ENCODE measurements at regions not wholly inside any gene's neighbourhood (a gene's known extent, or its start where the extent isn't known, plus 50 kb on each side); places are given as distances from the start of the nearest gene placed in this dataset.

- no peak for DNase-seq (ENCODE audit: insufficient read length, low spot score)
- no peak for TF ChIP-seq CTCF (IDR thresholded peaks at IDR 0.05; ENCODE audit: insufficient read depth, missing control alignments)
- FAIRE-seq = no peak
These were observed 82.3 kb upstream of the NYAP2 start for GRCh38 chr2:225317186-225317585.

DNA sequence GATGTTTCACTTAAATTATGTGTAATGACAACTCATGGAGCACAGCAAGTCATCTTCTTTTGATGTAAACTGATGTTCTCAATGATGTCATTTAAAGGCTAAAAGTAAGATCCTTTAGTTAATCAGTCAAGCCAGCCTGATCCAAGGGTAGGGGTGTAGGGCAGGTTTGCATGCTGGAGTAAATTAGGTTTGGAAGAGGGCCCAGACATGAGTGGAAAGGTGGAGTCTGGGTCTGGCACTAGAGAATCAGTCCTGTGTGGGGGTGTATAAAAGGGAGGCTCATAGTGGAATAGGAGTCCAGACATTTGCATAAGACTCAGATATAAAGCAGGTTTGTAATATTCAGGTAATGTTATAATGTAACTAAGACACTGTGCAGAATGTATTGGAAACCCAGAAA lies 88.8 kb upstream of the NYAP2 start:
- no peak for TF ChIP-seq CTCF (IDR thresholded peaks at IDR 0.05; ENCODE audit: insufficient read depth, missing control alignments)
- no peak for FAIRE-seq
- DNase-seq (ENCODE audit: insufficient read length, low spot score) = no peak

- TF ChIP-seq CTCF (IDR thresholded peaks at IDR 0.05; ENCODE audit: insufficient read depth, missing control alignments) = no peak
- DNase-seq (ENCODE audit: insufficient read length, low spot score) (no peak), FAIRE-seq (no peak)
These were observed 90.0 kb upstream of the NYAP2 start for GRCh38 chr2:225309516-225309915.

GRCh38 chr2:225296951-225297350 lies 102.6 kb upstream of the NYAP2 start:
- TF ChIP-seq CTCF (IDR thresholded peaks at IDR 0.05; ENCODE audit: insufficient read depth, missing control alignments) = no peak
- DNase-seq (ENCODE audit: insufficient read length, low spot score) (no peak), FAIRE-seq (no peak)

DNA sequence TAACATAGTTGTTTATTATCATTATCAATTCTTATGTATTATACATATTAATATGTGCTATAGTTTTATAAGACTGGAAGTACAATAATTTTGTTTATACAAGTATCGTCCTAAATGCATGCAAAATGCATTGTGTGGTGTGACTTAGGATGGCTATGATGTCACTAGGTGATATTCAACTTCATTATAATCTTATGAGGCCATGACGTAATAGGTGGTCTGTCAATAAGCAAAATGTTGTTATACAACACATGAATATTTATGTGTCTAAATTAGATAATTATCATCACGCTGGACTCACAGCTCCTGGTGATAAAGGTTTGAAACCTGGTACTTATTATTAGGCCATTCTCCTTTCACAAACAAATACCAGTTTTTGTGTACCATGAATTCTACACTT lies 104.4 kb upstream of the NYAP2 start:
- FAIRE-seq (no peak), DNase-seq (ENCODE audit: insufficient read length, low spot score) (no peak)
- no peak for TF ChIP-seq CTCF (IDR thresholded peaks at IDR 0.05; ENCODE audit: insufficient read depth, missing control alignments)

DNA sequence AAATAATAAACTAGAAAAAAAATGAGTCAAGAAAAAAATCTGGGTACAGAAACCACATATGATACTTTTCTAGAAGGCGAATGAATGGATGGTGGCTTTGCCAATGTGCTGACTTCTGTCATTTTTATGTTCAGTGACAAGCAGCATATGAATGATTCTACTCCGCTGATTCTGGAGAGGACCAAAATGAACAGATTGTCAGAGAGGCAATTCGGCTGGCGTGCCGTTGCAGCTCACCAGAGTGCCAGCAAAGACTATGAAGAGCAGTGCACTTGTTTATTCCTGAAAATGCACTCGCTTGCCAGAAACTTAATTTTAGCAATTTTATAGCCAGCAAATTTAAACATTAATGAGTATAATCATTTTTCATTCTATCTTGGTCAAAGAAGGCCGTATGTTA lies 105.9 kb upstream of the NYAP2 start:
- no peak for FAIRE-seq
- TF ChIP-seq CTCF (IDR thresholded peaks at IDR 0.05; ENCODE audit: insufficient read depth, missing control alignments) = no peak

GRCh38 chr2:225290757-225291400 lies 108.6 kb upstream of the NYAP2 start:
- FAIRE-seq = no peak
- no peak for DNase-seq (ENCODE audit: insufficient read length, low spot score)
- no peak for TF ChIP-seq CTCF (IDR thresholded peaks at IDR 0.05; ENCODE audit: insufficient read depth, missing control alignments)

More for the DNA sequence above, 105.9 kb upstream of the NYAP2 start:
- DNase-seq (ENCODE audit: insufficient read length, low spot score) = no peak
